DND-41 (cell line): ENCODE measurements at regions not wholly inside any gene's neighbourhood (a gene's known extent, or its start where the extent isn't known, plus 50 kb on each side); places are given as distances from the start of the nearest gene placed in this dataset.

Experiments used
- ATAC-seq: fragments of 200-7000 bp; cut with Tn5 transposase; 3 replicates; pipeline ENCODE4 v1.9.1; 2021; ENCODE audit warnings: low read depth; ENCODE audit not compliant: insufficient read depth
- DNase-seq: peaks from one replicate; pipeline ENCODE4 v3.0.0-alpha.2; 2020
- H2AFZ ChIP-seq: 2 replicates; pipeline ENCODE4 v1.6.0; 2012; ENCODE audit warnings: low read depth, low read length
- H3K27ac ChIP-seq: 2 replicates; pipeline ENCODE4 v1.5.1; 2012; ENCODE audit warnings: low read length, inconsistent platforms
- H3K27me3 ChIP-seq: fragments of 200-600 bp; sonication (generic); 2 replicates; pipeline ENCODE4 v1.6.0; 2012; ENCODE audit warnings: low read length, mild to moderate bottlenecking, inconsistent platforms; ENCODE audit not compliant: insufficient read depth, poor library complexity
- H3K36me3 ChIP-seq: 2 replicates; pipeline ENCODE4 v1.5.1; 2012; ENCODE audit warnings: low read length, inconsistent platforms; ENCODE audit not compliant: insufficient read depth
- H3K4me1 ChIP-seq: 2 replicates; pipeline ENCODE4 v1.5.1; 2012; ENCODE audit warnings: mild to moderate bottlenecking, low read length; ENCODE audit not compliant: insufficient read depth
- H3K4me2 ChIP-seq: 2 replicates; pipeline ENCODE4 v1.6.0; 2012; ENCODE audit warnings: mild to moderate bottlenecking, moderate library complexity, low read length, inconsistent platforms; ENCODE audit not compliant: insufficient read depth
- H3K4me3 ChIP-seq, 2 experiments: fragments of 200-600 bp in 1 of 2; shearing (Covaris generic) in 1 of 2; 2 replicates each; pipeline ENCODE4 v1.5.1; 2012 to 2016; ENCODE audit warnings: inconsistent platforms in 2 of 2, low read length in 2 of 2, mild to moderate bottlenecking in 2 of 2, low read depth in 1 of 2, moderate library complexity in 1 of 2
- H3K79me2 ChIP-seq: 2 replicates; pipeline ENCODE4 v1.6.0; 2012; ENCODE audit warnings: low read length, inconsistent platforms; ENCODE audit not compliant: insufficient read depth
- H3K9ac ChIP-seq: 2 replicates; pipeline ENCODE4 v1.6.0; 2012; ENCODE audit warnings: low read depth, mild to moderate bottlenecking, inconsistent platforms, low read length, moderate library complexity
- H3K9me3 ChIP-seq: 2 replicates; pipeline ENCODE4 v1.5.1; 2012; ENCODE audit warnings: low read length, moderate library complexity, mild to moderate bottlenecking, inconsistent platforms; ENCODE audit not compliant: insufficient read depth, severe bottlenecking
- H4K20me1 ChIP-seq: 2 replicates; pipeline ENCODE4 v1.6.0; 2012; ENCODE audit warnings: low read length; ENCODE audit not compliant: insufficient read depth
- CTCF ChIP-seq: IDR thresholded peaks from 2 replicates; pipeline ENCODE4 v1.5.1; 2012; ENCODE audit warnings: borderline replicate concordance, low read length, moderate library complexity, mild to moderate bottlenecking; ENCODE audit not compliant: poor library complexity, severe bottlenecking; ENCODE audit errors: extremely low read depth
- EZH2 ChIP-seq: IDR thresholded peaks from 3 replicates; pipeline ENCODE4 v1.6.1; 2012; ENCODE audit warnings: borderline replicate concordance, low read depth, mild to moderate bottlenecking, moderate library complexity, low read length, inconsistent platforms; ENCODE audit not compliant: severe bottlenecking

- H3K27me3 ChIP-seq: no peaks in the 10 kb centered on the region
- H3K27ac ChIP-seq: no peak overlapping the region
- ATAC-seq: no peak
- no peak overlapping the region for H3K9ac ChIP-seq
- no peaks in the 10 kb centered on the region for H4K20me1 ChIP-seq
- no peak overlapping the region for H3K4me3 ChIP-seq
- TF ChIP-seq CTCF: no peak
- DNase-seq: no peak
- no peaks in the 10 kb centered on the region for H3K79me2 ChIP-seq
- no peak overlapping the region for H2AFZ ChIP-seq
- no peaks in the 10 kb centered on the region for H3K4me1 ChIP-seq
- H3K4me2 ChIP-seq: no peak overlapping the region
- H3K36me3 ChIP-seq: no peaks in the 10 kb centered on the region
- H3K9me3 ChIP-seq: no peaks in the 10 kb centered on the region
These were observed 204.4 kb downstream of the KLF6 start for GRCh38 chr10:3580565-3580964.

DNA sequence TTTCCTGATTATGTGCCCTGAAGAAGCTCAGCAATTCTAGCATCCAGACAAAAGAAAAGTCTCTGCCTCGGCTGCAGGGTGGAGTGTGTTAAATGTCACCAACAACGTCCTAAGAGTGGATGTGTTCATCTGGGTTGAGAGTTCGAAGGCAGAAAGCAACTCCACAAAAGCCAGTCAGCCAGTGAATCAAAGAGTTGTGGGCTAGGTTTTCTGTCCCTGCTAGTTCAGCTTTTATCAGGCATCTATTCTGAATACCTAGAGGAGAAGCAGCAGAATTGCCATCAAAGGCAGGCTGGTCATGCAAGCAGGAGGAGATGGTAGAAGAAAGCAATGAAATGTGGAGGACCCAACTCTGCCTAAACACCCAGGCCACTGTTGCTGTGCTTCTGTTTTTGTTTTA, 205.2 kb downstream of the KLF6 start:
- H2AFZ ChIP-seq: no peak overlapping the region
- H3K9me3 ChIP-seq: no peaks in the 10 kb centered on the region
- H3K36me3 ChIP-seq: no peaks in the 10 kb centered on the region
- DNase-seq: peak; percentile 10
- H3K4me3 ChIP-seq: no peak overlapping the region
- no peak overlapping the region for H3K4me2 ChIP-seq
- no peaks in the 10 kb centered on the region for H3K27me3 ChIP-seq
- no peak for TF ChIP-seq EZH2
- TF ChIP-seq CTCF: no peak
- no peaks in the 10 kb centered on the region for H3K4me1 ChIP-seq
- H3K79me2 ChIP-seq: no peaks in the 10 kb centered on the region
- H4K20me1 ChIP-seq: no peaks in the 10 kb centered on the region
- no peak overlapping the region for H3K9ac ChIP-seq
- no peak overlapping the region for H3K27ac ChIP-seq
- peak; percentile 55 for ATAC-seq

GRCh38 chr10:3578682-3579081, 206.3 kb downstream of the KLF6 start:
- Histone ChIP-seq H4K20me1 (no peaks in the 10 kb centered on the region), H3K36me3 (no peaks in the 10 kb centered on the region), H3K4me2 (no peak overlapping the region), H3K9me3 (no peaks in the 10 kb centered on the region), H3K79me2 (no peaks in the 10 kb centered on the region), H3K9ac (no peak overlapping the region), H3K4me3 (no peak overlapping the region; a peak in 1 of 4 replicates), H3K4me1 (no peaks in the 10 kb centered on the region), H3K27ac (no peak overlapping the region), H3K27me3 (no peaks in the 10 kb centered on the region), H2AFZ (no peak overlapping the region)
- ATAC-seq (no peak), DNase-seq (no peak)
- TF ChIP-seq EZH2: no peak
- TF ChIP-seq CTCF: no peak

DNA sequence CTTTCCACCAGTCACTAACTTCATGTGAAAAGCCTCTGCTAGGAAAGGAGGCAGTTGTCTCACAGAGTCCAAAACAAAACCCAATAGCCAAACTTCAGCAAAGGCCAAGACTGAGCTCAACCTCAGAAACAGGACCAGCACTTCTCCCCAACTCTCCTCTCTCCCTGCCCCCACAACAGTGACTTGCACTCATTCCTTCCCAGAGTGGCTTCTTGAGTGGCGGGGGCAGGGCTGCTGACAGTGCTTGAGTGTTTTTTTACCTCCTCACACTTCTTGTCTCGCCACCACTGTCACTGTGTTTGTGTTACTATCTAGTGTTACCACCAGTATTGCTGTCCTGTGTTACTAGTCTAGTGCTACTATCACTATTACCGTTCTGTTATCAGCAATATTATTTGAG, 206.8 kb downstream of the KLF6 start:
- no peaks in the 10 kb centered on the region for H3K9me3 ChIP-seq

More for the DNA sequence above, 206.8 kb downstream of the KLF6 start:
- TF ChIP-seq EZH2 (no peak), CTCF (no peak)
- H3K9ac ChIP-seq: no peak overlapping the region
- no peak for ATAC-seq
- DNase-seq: no peak
- H3K36me3 ChIP-seq: no peaks in the 10 kb centered on the region
- H4K20me1 ChIP-seq: no peaks in the 10 kb centered on the region
- H3K27me3 ChIP-seq: no peaks in the 10 kb centered on the region
- no peak overlapping the region for H3K4me2 ChIP-seq
- no peaks in the 10 kb centered on the region for H3K79me2 ChIP-seq
- no peak overlapping the region for H3K27ac ChIP-seq
- no peak overlapping the region for H2AFZ ChIP-seq
- no peaks in the 10 kb centered on the region for H3K4me1 ChIP-seq
- no peak overlapping the region; a peak in 1 of 4 replicates for H3K4me3 ChIP-seq
